Left ventricle myocardium inferior (tissue), 1 donor: ENCODE measurements at regions not wholly inside any gene's neighbourhood (a gene's known extent, or its start where the extent isn't known, plus 50 kb on each side); places are given as distances from the start of the nearest gene placed in this dataset.

Source experiments
- DNase-seq: peaks from one replicate; pipeline ENCODE4 v3.0.0-alpha.2; 2020
- H3K27ac ChIP-seq: fragments of 200-600 bp; replicated peaks from 2 replicates; pipeline ENCODE4 v1.8.0; 2021
- H3K27me3 ChIP-seq: fragments of 200-600 bp; 2 replicates; pipeline ENCODE4 v1.8.0; 2021; ENCODE audit warnings: low read depth
- H3K36me3 ChIP-seq: fragments of 200-600 bp; 2 replicates; pipeline ENCODE4 v1.8.0; 2021
- H3K4me1 ChIP-seq: fragments of 200-600 bp; 2 replicates; pipeline ENCODE4 v1.8.0; 2021
- H3K4me3 ChIP-seq: fragments of 200-600 bp; 2 replicates; pipeline ENCODE4 v1.8.0; 2021; ENCODE audit warnings: mild to moderate bottlenecking, moderate library complexity
- H3K9me3 ChIP-seq: fragments of 200-600 bp; replicated peaks from 2 replicates; pipeline ENCODE4 v1.8.0; 2021
- intact Hi-C: fragments of 100-400 bp; cut with micrococcal nuclease; formaldehyde crosslinking; loops from one replicate; pipeline ENCODE4 v1.11.0; 2022
- TF ChIP-seq, protein P1 (sequence below): fragments of 200-600 bp; IDR thresholded peaks from 2 replicates; pipeline ENCODE4 v1.8.0; 2021; ENCODE audit warnings: antibody characterized with exemption, mild to moderate bottlenecking, borderline replicate concordance
- donor health status: DM: no; HTN: yes; CAD: no; lungs with severe emphysema.

DNA sequence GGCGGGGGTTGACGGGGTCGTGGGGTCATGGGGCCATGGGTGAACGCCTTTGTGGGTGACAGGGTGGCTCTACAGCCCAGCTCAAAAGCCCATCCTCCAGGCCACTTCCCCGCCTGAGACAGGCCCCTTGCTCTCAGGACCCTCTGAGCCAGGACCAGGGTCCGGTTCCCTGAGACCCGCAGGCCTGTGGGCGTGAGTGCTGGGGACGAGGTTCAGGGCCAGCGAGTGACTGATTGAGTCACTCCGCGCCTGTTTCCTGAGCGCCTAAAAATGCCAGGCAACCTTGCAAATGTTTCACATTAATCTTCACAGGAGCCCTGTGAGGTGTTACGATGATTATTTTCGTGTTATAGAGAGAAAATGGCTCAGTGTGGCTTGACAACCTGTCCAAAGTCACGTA is 97.8 kb downstream of the ZNF674 start:
- intact Hi-C loops, result no loop called here
- no peaks in the 10 kb centered on the region for H3K27me3 ChIP-seq
- no peak for DNase-seq
- H3K4me1 ChIP-seq, result peaks cover 19% of the 10 kb centered on the region
- H3K36me3 ChIP-seq, result peaks cover 25% of the 10 kb centered on the region
- TF ChIP-seq, protein P1, sequence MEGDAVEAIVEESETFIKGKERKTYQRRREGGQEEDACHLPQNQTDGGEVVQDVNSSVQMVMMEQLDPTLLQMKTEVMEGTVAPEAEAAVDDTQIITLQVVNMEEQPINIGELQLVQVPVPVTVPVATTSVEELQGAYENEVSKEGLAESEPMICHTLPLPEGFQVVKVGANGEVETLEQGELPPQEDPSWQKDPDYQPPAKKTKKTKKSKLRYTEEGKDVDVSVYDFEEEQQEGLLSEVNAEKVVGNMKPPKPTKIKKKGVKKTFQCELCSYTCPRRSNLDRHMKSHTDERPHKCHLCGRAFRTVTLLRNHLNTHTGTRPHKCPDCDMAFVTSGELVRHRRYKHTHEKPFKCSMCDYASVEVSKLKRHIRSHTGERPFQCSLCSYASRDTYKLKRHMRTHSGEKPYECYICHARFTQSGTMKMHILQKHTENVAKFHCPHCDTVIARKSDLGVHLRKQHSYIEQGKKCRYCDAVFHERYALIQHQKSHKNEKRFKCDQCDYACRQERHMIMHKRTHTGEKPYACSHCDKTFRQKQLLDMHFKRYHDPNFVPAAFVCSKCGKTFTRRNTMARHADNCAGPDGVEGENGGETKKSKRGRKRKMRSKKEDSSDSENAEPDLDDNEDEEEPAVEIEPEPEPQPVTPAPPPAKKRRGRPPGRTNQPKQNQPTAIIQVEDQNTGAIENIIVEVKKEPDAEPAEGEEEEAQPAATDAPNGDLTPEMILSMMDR, result no peak
- H3K27ac ChIP-seq, result peak overlapping the region; percentile 88
- peak overlapping the region; percentile 74 for H3K4me3 ChIP-seq
- H3K9me3 ChIP-seq, result no peaks in the 10 kb centered on the region

DNA sequence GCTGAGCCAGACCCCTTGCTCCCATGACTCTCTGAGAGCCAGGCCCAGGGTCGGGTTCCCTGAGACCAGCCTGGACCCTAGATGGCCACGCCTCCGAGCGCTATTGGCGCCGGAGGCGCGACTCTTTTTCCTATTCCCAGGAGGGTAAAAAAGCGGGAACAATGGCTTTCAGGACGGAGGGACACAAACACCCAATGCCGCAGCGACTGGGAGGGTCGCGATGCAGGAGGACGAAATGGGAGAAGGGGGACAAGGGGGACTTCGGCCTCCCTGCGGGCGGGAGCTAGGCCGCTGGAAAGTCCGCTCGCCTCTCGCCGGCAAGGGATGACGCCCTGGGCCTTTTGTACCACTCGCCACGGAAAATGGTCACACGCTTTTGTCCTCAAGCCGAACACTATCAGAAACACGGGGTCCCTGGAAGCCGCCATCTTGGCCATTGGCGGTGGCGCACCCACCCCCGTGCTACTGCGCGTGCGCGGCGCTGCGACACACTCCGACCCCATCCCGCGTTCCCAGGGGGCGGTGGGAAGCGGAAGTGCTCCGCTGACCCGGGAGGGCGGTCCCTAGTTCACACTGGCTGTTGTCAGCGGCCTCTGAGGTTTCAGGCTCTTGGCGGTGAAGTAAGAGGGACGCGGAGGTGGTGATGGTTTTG is 98.4 kb downstream of the ZNF674 start:
- no peaks in the 10 kb centered on the region for H3K27me3 ChIP-seq
- H3K27ac ChIP-seq, result peak overlapping the region; percentile 88
- peaks cover 23% of the 10 kb centered on the region for H3K36me3 ChIP-seq
- H3K4me1 ChIP-seq, result peaks cover 19% of the 10 kb centered on the region
- peak overlapping the region; percentile 74 for H3K4me3 ChIP-seq
- intact Hi-C loops, result no loop called here
- H3K9me3 ChIP-seq, result no peaks in the 10 kb centered on the region
- peak; percentile 86 for DNase-seq
- TF ChIP-seq, protein P1, result no peak

- H3K4me3 ChIP-seq, result no peak overlapping the region
- intact Hi-C loops, result no loop called here
- H3K4me1 ChIP-seq, result peaks cover 19% of the 10 kb centered on the region
- no peaks in the 10 kb centered on the region for H3K36me3 ChIP-seq
- DNase-seq, result no peak
- H3K9me3 ChIP-seq, result no peaks in the 10 kb centered on the region
- H3K27me3 ChIP-seq, result no peaks in the 10 kb centered on the region
- no peak overlapping the region for H3K27ac ChIP-seq
- TF ChIP-seq, protein P1, result no peak
These were observed 101.2 kb downstream of the ZNF674 start for GRCh38 chrX:46444011-46444410.

DNA sequence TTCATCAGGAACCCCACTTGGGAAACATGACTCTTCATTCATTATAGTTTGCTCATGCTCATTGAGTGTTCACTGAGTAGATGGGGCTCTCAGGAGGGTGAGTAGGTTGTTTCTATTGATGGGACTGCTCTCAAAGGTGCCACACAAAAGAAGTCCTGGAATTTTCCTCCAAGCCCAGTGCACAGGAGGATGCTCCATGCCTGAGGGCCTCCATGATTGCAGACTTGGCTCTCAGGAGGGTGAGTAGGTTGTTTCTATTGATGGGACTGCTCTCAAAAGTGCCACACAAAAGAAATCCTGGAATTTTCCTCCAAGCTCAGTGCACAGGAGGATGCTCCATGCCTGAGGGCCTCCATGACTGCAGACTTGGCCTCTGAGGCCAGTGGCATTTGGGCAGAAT is 108.5 kb downstream of the ZNF674 start:
- intact Hi-C loops, result no loop called here
- no peaks in the 10 kb centered on the region for H3K4me1 ChIP-seq
- no peak overlapping the region for H3K27ac ChIP-seq
- no peaks in the 10 kb centered on the region for H3K36me3 ChIP-seq
- no peak overlapping the region for H3K4me3 ChIP-seq
- no peak for DNase-seq
- H3K9me3 ChIP-seq, result no peaks in the 10 kb centered on the region
- no peaks in the 10 kb centered on the region for H3K27me3 ChIP-seq
- TF ChIP-seq, protein P1, result no peak

GRCh38 chrX:46433892-46434291 is 111.3 kb downstream of the ZNF674 start:
- Histone ChIP-seq H3K36me3 (no peaks in the 10 kb centered on the region), H3K27me3 (no peaks in the 10 kb centered on the region), H3K27ac (no peak overlapping the region), H3K4me3 (no peak overlapping the region), H3K4me1 (no peaks in the 10 kb centered on the region), H3K9me3 (no peaks in the 10 kb centered on the region)
- DNase-seq, result no peak
- TF ChIP-seq, protein P1, result no peak
- intact Hi-C loops, result no loop called here
